ENCODE measurements at regions not wholly inside any gene's neighbourhood (a gene's known extent, or its start where the extent isn't known, plus 50 kb on each side); places are given as distances from the start of the nearest gene placed in this dataset.

- Histone ChIP-seq H3K27ac (ENCODE audit: low read depth, low read length) (no peak overlapping the region), H3K27me3 (ENCODE audit: insufficient read depth, low read length) (no peaks in the 10 kb centered on the region), H3K9me3 (ENCODE audit: control insufficient read depth in 1 of 2, low read length in 2 of 2) (no peaks in the 10 kb centered on the region), H3K4me1 (ENCODE audit: insufficient read depth, low read length) (peaks cover 22% of the 10 kb centered on the region), H3K36me3 (ENCODE audit: insufficient read depth, low read length) (no peaks in the 10 kb centered on the region), H3K4me3 (ENCODE audit: low read length in 2 of 2) (peak overlapping the region in 1 of 2 donors; percentile 18)
- peak overlapping the region in 7 of 8 donors; percentile 26 to 73 (median 69) for H3K4me3 Mint-ChIP-seq
- H3K27me3 Mint-ChIP-seq: no peaks in the 10 kb centered on the region
- DNase-seq: peak in 1 of 5 donors; percentile 9
- CTCF ChIA-PET (ENCODE audit: partially characterized antibody): interaction anchor here (0.6 to 1.8 kb wide), 8 partner anchors 9 to 83 kb away, joined by 3 to 5 read pairs (median 4); no protein-coding TSS in a partner anchor
- H3K9me3 Mint-ChIP-seq: peaks cover 0 to 6% (median 0%) of the 10 kb centered on the region in 8 donors
- peaks cover 22 to 32% (median 27%) of the 10 kb centered on the region in 4 donors for H3K4me1 Mint-ChIP-seq
- H3K36me3 Mint-ChIP-seq: peaks cover 0 to 11% of the 10 kb centered on the region in 2 donors
- POLR2A ChIA-PET (ENCODE audit: partially characterized antibody): interaction anchor here (0.5 to 2.6 kb wide), 9 partner anchors 37 to 417 kb away, joined by 3 to 9 read pairs (median 4); partner anchors contain the start of gene ITGA4
- intact Hi-C loops (cut with micrococcal nuclease): loop anchor here (5.0 kb wide), 1 partner anchor 88 kb away; no protein-coding TSS in a partner anchor
- H3K27ac Mint-ChIP-seq: peak overlapping the region; percentile 42 to 93 (median 83)
Measured at GRCh38 chr2:181394741-181395437, 62.3 kb upstream of the ITGA4 start.

- intact Hi-C loops (cut with micrococcal nuclease): no loop called here
- H3K36me3 ChIP-seq (ENCODE audit: insufficient read depth, low read length): no peaks in the 10 kb centered on the region
- no peak overlapping the region for H3K27ac ChIP-seq (ENCODE audit: low read depth, low read length)
- ChIA-PET POLR2A (ENCODE audit: partially characterized antibody) (interaction anchor here (0.7 to 2.6 kb wide), 5 partner anchors 14 to 84 kb away, joined by 3 to 9 read pairs (median 5); partner anchors contain the start of gene ITGA4), CTCF (ENCODE audit: partially characterized antibody) (interaction anchor here (1.8 kb wide), 1 partner anchor 21 kb away, joined by 5 read pairs; no protein-coding TSS in a partner anchor)
- H3K27me3 Mint-ChIP-seq: no peaks in the 10 kb centered on the region
- H3K4me3 ChIP-seq (ENCODE audit: low read length in 2 of 2): no peak overlapping the region
- no peaks in the 10 kb centered on the region for H3K9me3 ChIP-seq (ENCODE audit: control insufficient read depth in 1 of 2, low read length in 2 of 2)
- DNase-seq: no peak
- peaks cover 22 to 35% (median 27%) of the 10 kb centered on the region in 4 donors for H3K4me1 Mint-ChIP-seq
- H3K4me1 ChIP-seq (ENCODE audit: insufficient read depth, low read length): peaks cover 22% of the 10 kb centered on the region
- H3K27me3 ChIP-seq (ENCODE audit: insufficient read depth, low read length): no peaks in the 10 kb centered on the region
- peaks cover 0 to 6% (median 0%) of the 10 kb centered on the region in 8 donors for H3K9me3 Mint-ChIP-seq
- peak overlapping the region in 1 of 8 donors; percentile 48 for H3K4me3 Mint-ChIP-seq
- peaks cover 0 to 11% of the 10 kb centered on the region in 2 donors for H3K36me3 Mint-ChIP-seq
- peak overlapping the region in 1 of 7 donors; percentile 20 for H3K27ac Mint-ChIP-seq
Measured at GRCh38 chr2:181395851-181396250, 61.3 kb upstream of the ITGA4 start.

- Mint-ChIP-seq H3K36me3 (peaks cover 0 to 11% of the 10 kb centered on the region in 2 donors), H3K27me3 (no peaks in the 10 kb centered on the region), H3K27ac (no peak overlapping the region), H3K9me3 (peaks cover 0 to 6% (median 0%) of the 10 kb centered on the region in 8 donors), H3K4me3 (no peak overlapping the region), H3K4me1 (peaks cover 22 to 35% (median 27%) of the 10 kb centered on the region in 4 donors)
- H3K27ac ChIP-seq (ENCODE audit: low read depth, low read length): no peak overlapping the region
- H3K27me3 ChIP-seq (ENCODE audit: insufficient read depth, low read length): no peaks in the 10 kb centered on the region
- peaks cover 22% of the 10 kb centered on the region for H3K4me1 ChIP-seq (ENCODE audit: insufficient read depth, low read length)
- POLR2A ChIA-PET (ENCODE audit: partially characterized antibody): interaction anchor here (0.7 to 2.6 kb wide), 4 partner anchors 14 to 61 kb away, joined by 3 to 9 read pairs (median 4); partner anchors contain the start of gene ITGA4
- H3K9me3 ChIP-seq (ENCODE audit: control insufficient read depth in 1 of 2, low read length in 2 of 2): no peaks in the 10 kb centered on the region
- no peak overlapping the region for H3K4me3 ChIP-seq (ENCODE audit: low read length in 2 of 2)
- intact Hi-C loops (cut with micrococcal nuclease): no loop called here
- DNase-seq: no peak
- CTCF ChIA-PET (ENCODE audit: partially characterized antibody): interaction anchor here (1.8 kb wide), 1 partner anchor 22 kb away, joined by 5 read pairs; no protein-coding TSS in a partner anchor
- no peaks in the 10 kb centered on the region for H3K36me3 ChIP-seq (ENCODE audit: insufficient read depth, low read length)
Measured at GRCh38 chr2:181396256-181397123, 60.7 kb upstream of the ITGA4 start.

GRCh38 chr2:181397331-181397730 is 59.9 kb upstream of the ITGA4 start:
- no peaks in the 10 kb centered on the region for H3K36me3 ChIP-seq (ENCODE audit: insufficient read depth, low read length)
- Mint-ChIP-seq H3K27ac (no peak overlapping the region), H3K36me3 (peaks cover 0 to 11% of the 10 kb centered on the region in 2 donors), H3K4me1 (peaks cover 18 to 29% (median 23%) of the 10 kb centered on the region in 4 donors), H3K9me3 (peaks cover 0 to 3% (median 0%) of the 10 kb centered on the region in 8 donors), H3K27me3 (no peaks in the 10 kb centered on the region), H3K4me3 (no peak overlapping the region)
- H3K27me3 ChIP-seq (ENCODE audit: insufficient read depth, low read length): no peaks in the 10 kb centered on the region
- DNase-seq: no peak
- H3K9me3 ChIP-seq (ENCODE audit: control insufficient read depth in 1 of 2, low read length in 2 of 2): no peaks in the 10 kb centered on the region
- CTCF ChIA-PET (ENCODE audit: partially characterized antibody): no interaction called here
- intact Hi-C loops (cut with micrococcal nuclease): no loop called here
- H3K4me1 ChIP-seq (ENCODE audit: insufficient read depth, low read length): peaks cover 22% of the 10 kb centered on the region
- H3K4me3 ChIP-seq (ENCODE audit: low read length in 2 of 2): no peak overlapping the region
- no peak overlapping the region for H3K27ac ChIP-seq (ENCODE audit: low read depth, low read length)
- POLR2A ChIA-PET (ENCODE audit: partially characterized antibody): no interaction called here

- Histone ChIP-seq H3K27me3 (ENCODE audit: insufficient read depth, low read length) (no peaks in the 10 kb centered on the region), H3K4me1 (ENCODE audit: insufficient read depth, low read length) (peaks cover 22% of the 10 kb centered on the region), H3K9me3 (ENCODE audit: control insufficient read depth in 1 of 2, low read length in 2 of 2) (no peaks in the 10 kb centered on the region), H3K36me3 (ENCODE audit: insufficient read depth, low read length) (no peaks in the 10 kb centered on the region), H3K27ac (ENCODE audit: low read depth, low read length) (no peak overlapping the region), H3K4me3 (ENCODE audit: low read length in 2 of 2) (no peak overlapping the region)
- intact Hi-C loops (cut with micrococcal nuclease): no loop called here
- no peaks in the 10 kb centered on the region for H3K27me3 Mint-ChIP-seq
- H3K27ac Mint-ChIP-seq: no peak overlapping the region
- H3K36me3 Mint-ChIP-seq: peaks cover 0 to 11% of the 10 kb centered on the region in 2 donors
- H3K4me3 Mint-ChIP-seq: no peak overlapping the region
- H3K4me1 Mint-ChIP-seq: peaks cover 22 to 32% (median 24%) of the 10 kb centered on the region in 4 donors
- ChIA-PET CTCF (ENCODE audit: partially characterized antibody) (no interaction called here), POLR2A (ENCODE audit: partially characterized antibody) (no interaction called here)
- H3K9me3 Mint-ChIP-seq: peaks cover 0 to 3% (median 0%) of the 10 kb centered on the region in 8 donors
- DNase-seq: no peak
Measured at GRCh38 chr2:181398000-181398399, 59.2 kb upstream of the ITGA4 start.

GRCh38 chr2:181399027-181399426 is 58.2 kb upstream of the ITGA4 start:
- no peaks in the 10 kb centered on the region for H3K27me3 ChIP-seq (ENCODE audit: insufficient read depth, low read length)

More at GRCh38 chr2:181399027-181399426, 58.2 kb upstream of the ITGA4 start:
- Histone ChIP-seq H3K27ac (ENCODE audit: low read depth, low read length) (no peak overlapping the region), H3K4me3 (ENCODE audit: low read length in 2 of 2) (no peak overlapping the region), H3K9me3 (ENCODE audit: control insufficient read depth in 1 of 2, low read length in 2 of 2) (no peaks in the 10 kb centered on the region), H3K4me1 (ENCODE audit: insufficient read depth, low read length) (peaks cover 16% of the 10 kb centered on the region), H3K36me3 (ENCODE audit: insufficient read depth, low read length) (no peaks in the 10 kb centered on the region)
- intact Hi-C loops (cut with micrococcal nuclease): no loop called here
- Mint-ChIP-seq H3K27me3 (no peaks in the 10 kb centered on the region), H3K4me1 (peaks cover 18 to 26% (median 18%) of the 10 kb centered on the region in 4 donors), H3K27ac (peak overlapping the region in 1 of 7 donors; percentile 58), H3K4me3 (no peak overlapping the region), H3K9me3 (peaks cover 0 to 3% (median 0%) of the 10 kb centered on the region in 8 donors), H3K36me3 (peaks cover 0 to 11% of the 10 kb centered on the region in 2 donors)
- POLR2A ChIA-PET (ENCODE audit: partially characterized antibody): no interaction called here
- CTCF ChIA-PET (ENCODE audit: partially characterized antibody): interaction anchor here (0.7 kb wide), 2 partner anchors 94 to 385 kb away, joined by 3 to 4 read pairs; no protein-coding TSS in a partner anchor
- no peak for DNase-seq

Data from CD4-positive, alpha-beta memory T cell (primary cell).